ENCODE measurements at regions not wholly inside any gene's neighbourhood (a gene's known extent, or its start where the extent isn't known, plus 50 kb on each side); places are given as distances from the start of the nearest gene placed in this dataset.

DNA sequence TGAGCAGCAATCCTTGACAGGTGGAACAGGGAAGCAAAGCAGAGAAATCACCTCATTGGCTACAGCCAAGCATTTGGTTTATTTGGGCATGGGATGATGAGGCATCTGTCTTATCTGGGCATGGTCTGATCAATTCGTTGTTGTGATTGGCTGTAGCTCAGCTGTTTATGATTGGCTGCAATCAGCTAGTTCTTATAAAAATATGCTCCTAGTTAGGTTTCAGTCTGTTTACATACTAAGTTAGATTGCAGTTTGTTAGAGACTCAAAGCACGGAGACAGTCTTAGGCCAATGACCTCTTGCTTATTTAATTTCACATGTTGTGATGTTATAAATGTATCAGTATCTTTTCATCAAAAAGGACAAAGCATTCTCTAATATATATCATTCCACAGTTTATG, 312.0 kb downstream of the PDGFC start:
- Histone ChIP-seq H3K36me3 (ENCODE audit: control insufficient read depth in 2 of 2, insufficient read depth in 2 of 2, low read length in 2 of 2) (no peaks in the 10 kb centered on the region), H3K4me1 (ENCODE audit: control insufficient read depth in 2 of 2, insufficient read depth in 2 of 2, low read length in 2 of 2) (no peaks in the 10 kb centered on the region), H3K27me3 (ENCODE audit: control insufficient read depth in 2 of 2, insufficient read depth in 2 of 2, low read length in 2 of 2) (no peaks in the 10 kb centered on the region), H3K27ac (ENCODE audit: low read depth in 2 of 2, low read length in 2 of 2) (no peak overlapping the region), H3K9ac (ENCODE audit: low read depth in 1 of 2, low read length in 2 of 2) (no peak overlapping the region), H3K9me3 (ENCODE audit: control insufficient read depth in 2 of 2, low read length in 2 of 2) (no peaks in the 10 kb centered on the region), H3K4me3 (ENCODE audit: low read length in 2 of 2) (no peak overlapping the region)

DNA sequence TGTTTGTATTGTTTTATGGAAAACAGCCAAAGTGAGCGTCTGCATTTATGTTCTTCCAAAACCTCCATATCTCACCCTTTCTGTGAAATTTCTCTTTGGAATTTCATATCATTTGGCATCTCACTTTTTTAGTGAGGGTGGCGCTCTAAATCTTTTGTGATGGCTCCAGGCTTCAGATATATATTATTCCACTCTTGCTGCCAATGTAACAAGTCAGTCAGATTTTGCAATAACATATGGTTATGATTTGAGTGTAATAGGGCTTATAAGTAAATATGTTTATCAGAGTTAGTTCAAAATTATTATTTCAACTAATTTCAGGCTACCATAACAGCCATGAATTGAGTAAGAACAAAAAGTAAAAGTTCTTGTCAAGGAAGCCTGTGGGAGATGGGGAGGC, 314.7 kb downstream of the PDGFC start:
- Histone ChIP-seq H3K36me3 (ENCODE audit: control insufficient read depth in 2 of 2, insufficient read depth in 2 of 2, low read length in 2 of 2) (no peaks in the 10 kb centered on the region), H3K27me3 (ENCODE audit: control insufficient read depth in 2 of 2, insufficient read depth in 2 of 2, low read length in 2 of 2) (no peaks in the 10 kb centered on the region), H3K27ac (ENCODE audit: low read depth in 2 of 2, low read length in 2 of 2) (no peak overlapping the region), H3K4me3 (ENCODE audit: low read length in 2 of 2) (no peak overlapping the region), H3K9me3 (ENCODE audit: control insufficient read depth in 2 of 2, low read length in 2 of 2) (no peaks in the 10 kb centered on the region), H3K9ac (ENCODE audit: low read depth in 1 of 2, low read length in 2 of 2) (no peak overlapping the region), H3K4me1 (ENCODE audit: control insufficient read depth in 2 of 2, insufficient read depth in 2 of 2, low read length in 2 of 2) (no peaks in the 10 kb centered on the region)

GRCh38 chr4:156654410-156654809, 317.2 kb downstream of the PDGFC start:
- Histone ChIP-seq H3K4me3 (ENCODE audit: low read length in 2 of 2) (no peak overlapping the region), H3K4me1 (ENCODE audit: control insufficient read depth in 2 of 2, insufficient read depth in 2 of 2, low read length in 2 of 2) (no peaks in the 10 kb centered on the region), H3K9me3 (ENCODE audit: control insufficient read depth in 2 of 2, low read length in 2 of 2) (no peaks in the 10 kb centered on the region), H3K27ac (ENCODE audit: low read depth in 2 of 2, low read length in 2 of 2) (no peak overlapping the region), H3K36me3 (ENCODE audit: control insufficient read depth in 2 of 2, insufficient read depth in 2 of 2, low read length in 2 of 2) (no peaks in the 10 kb centered on the region), H3K9ac (ENCODE audit: low read depth in 1 of 2, low read length in 2 of 2) (no peak overlapping the region), H3K27me3 (ENCODE audit: control insufficient read depth in 2 of 2, insufficient read depth in 2 of 2, low read length in 2 of 2) (no peaks in the 10 kb centered on the region)

DNA sequence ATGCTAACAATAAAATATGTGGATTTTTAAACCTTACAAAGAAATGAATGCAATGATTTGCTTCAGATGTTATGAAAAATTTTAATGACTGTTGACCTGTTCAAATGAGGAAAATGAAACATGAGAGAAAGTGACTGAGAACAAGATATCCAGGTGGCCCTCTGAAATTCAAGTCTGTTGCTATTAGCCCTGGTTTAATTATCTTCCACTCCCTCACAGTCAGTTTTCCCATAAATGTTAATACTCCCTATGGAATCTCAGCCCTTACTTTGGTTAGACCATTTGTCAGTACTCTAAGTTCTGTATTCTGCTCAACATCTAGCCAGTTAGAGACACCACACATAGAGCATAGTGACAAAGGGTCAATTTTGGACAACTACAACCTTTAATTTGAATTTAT, 327.8 kb downstream of the PDGFC start:
- H3K4me3 ChIP-seq (ENCODE audit: low read length in 2 of 2) = no peak overlapping the region
- H3K36me3 ChIP-seq (ENCODE audit: control insufficient read depth in 2 of 2, insufficient read depth in 2 of 2, low read length in 2 of 2) = no peaks in the 10 kb centered on the region
- H3K4me1 ChIP-seq (ENCODE audit: control insufficient read depth in 2 of 2, insufficient read depth in 2 of 2, low read length in 2 of 2) = no peaks in the 10 kb centered on the region
- H3K9ac ChIP-seq (ENCODE audit: low read depth in 1 of 2, low read length in 2 of 2) = no peak overlapping the region
- no peaks in the 10 kb centered on the region for H3K27me3 ChIP-seq (ENCODE audit: control insufficient read depth in 2 of 2, insufficient read depth in 2 of 2, low read length in 2 of 2)
- no peaks in the 10 kb centered on the region for H3K9me3 ChIP-seq (ENCODE audit: control insufficient read depth in 2 of 2, low read length in 2 of 2)
- no peak overlapping the region for H3K27ac ChIP-seq (ENCODE audit: low read depth in 2 of 2, low read length in 2 of 2)

GRCh38 chr4:156642161-156642560, 329.4 kb downstream of the PDGFC start:
- Histone ChIP-seq H3K9ac (ENCODE audit: low read depth in 1 of 2, low read length in 2 of 2) (no peak overlapping the region), H3K4me1 (ENCODE audit: control insufficient read depth in 2 of 2, insufficient read depth in 2 of 2, low read length in 2 of 2) (no peaks in the 10 kb centered on the region), H3K27me3 (ENCODE audit: control insufficient read depth in 2 of 2, insufficient read depth in 2 of 2, low read length in 2 of 2) (no peaks in the 10 kb centered on the region), H3K9me3 (ENCODE audit: control insufficient read depth in 2 of 2, low read length in 2 of 2) (no peaks in the 10 kb centered on the region), H3K27ac (ENCODE audit: low read depth in 2 of 2, low read length in 2 of 2) (no peak overlapping the region), H3K4me3 (ENCODE audit: low read length in 2 of 2) (no peak overlapping the region), H3K36me3 (ENCODE audit: control insufficient read depth in 2 of 2, insufficient read depth in 2 of 2, low read length in 2 of 2) (no peaks in the 10 kb centered on the region)

DNA sequence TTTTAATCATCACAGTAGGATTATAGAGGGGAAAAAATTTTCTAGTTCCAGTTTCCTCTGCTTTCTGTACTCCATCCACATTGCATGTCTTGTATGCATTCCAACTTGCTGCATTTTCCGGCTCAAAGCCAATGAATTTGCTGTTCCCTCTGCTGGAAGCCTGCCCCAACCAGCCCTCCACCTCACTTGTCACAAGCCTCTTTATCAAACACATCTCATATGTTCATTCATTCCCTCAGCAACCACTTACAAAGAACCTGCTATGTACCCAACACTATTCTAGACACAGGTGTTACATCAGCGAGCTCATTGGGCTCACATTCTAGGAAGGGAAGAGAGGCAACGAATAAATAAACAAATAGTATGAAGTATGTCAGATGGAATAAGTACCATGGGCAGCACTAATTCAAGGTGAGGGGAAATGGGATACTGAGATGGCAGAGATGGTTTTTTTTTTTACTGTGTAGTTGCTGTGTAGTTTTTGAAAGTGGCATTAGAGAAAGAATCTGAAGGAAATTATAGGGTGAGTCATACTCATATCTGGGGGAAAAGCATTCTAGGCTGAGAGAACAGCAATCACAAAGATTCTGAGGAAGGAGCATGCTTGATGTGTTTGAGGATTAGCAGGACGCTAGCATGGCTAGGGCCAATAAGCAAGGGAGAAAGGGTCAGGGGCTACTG, 332.5 kb downstream of the PDGFC start:
- Histone ChIP-seq H3K9ac (ENCODE audit: low read depth in 1 of 2, low read length in 2 of 2) (no peak overlapping the region), H3K4me3 (ENCODE audit: low read length in 2 of 2) (no peak overlapping the region), H3K4me1 (ENCODE audit: control insufficient read depth in 2 of 2, insufficient read depth in 2 of 2, low read length in 2 of 2) (no peaks in the 10 kb centered on the region)

DNA sequence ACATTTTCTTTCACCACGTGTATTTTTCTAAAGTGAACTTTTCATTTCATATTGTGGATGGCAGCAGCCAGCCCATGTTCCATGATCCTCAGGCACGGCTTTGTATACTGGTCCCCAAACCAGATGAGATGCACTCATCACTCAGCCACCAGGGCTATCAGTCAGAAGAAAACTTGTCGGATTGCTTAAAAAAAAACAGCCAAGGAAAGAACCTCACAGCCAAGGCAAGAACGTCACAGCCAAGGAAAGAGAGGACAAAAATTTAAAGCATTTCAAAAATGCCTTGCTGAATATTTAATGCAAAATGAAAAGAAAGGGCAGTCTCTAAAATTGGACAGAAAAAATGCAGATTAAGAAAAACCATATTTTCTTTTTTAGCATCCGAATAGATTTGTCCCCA, 333.3 kb downstream of the PDGFC start:
- Histone ChIP-seq H3K27me3 (ENCODE audit: control insufficient read depth in 2 of 2, insufficient read depth in 2 of 2, low read length in 2 of 2) (no peaks in the 10 kb centered on the region), H3K9ac (ENCODE audit: low read depth in 1 of 2, low read length in 2 of 2) (no peak overlapping the region), H3K36me3 (ENCODE audit: control insufficient read depth in 2 of 2, insufficient read depth in 2 of 2, low read length in 2 of 2) (no peaks in the 10 kb centered on the region), H3K4me3 (ENCODE audit: low read length in 2 of 2) (no peak overlapping the region), H3K27ac (ENCODE audit: low read depth in 2 of 2, low read length in 2 of 2) (no peak overlapping the region), H3K9me3 (ENCODE audit: control insufficient read depth in 2 of 2, low read length in 2 of 2) (no peaks in the 10 kb centered on the region), H3K4me1 (ENCODE audit: control insufficient read depth in 2 of 2, insufficient read depth in 2 of 2, low read length in 2 of 2) (no peaks in the 10 kb centered on the region)

More for the DNA sequence above, 332.5 kb downstream of the PDGFC start:
- no peaks in the 10 kb centered on the region for H3K9me3 ChIP-seq (ENCODE audit: control insufficient read depth in 2 of 2, low read length in 2 of 2)
- H3K27ac ChIP-seq (ENCODE audit: low read depth in 2 of 2, low read length in 2 of 2) = no peak overlapping the region
- H3K36me3 ChIP-seq (ENCODE audit: control insufficient read depth in 2 of 2, insufficient read depth in 2 of 2, low read length in 2 of 2) = no peaks in the 10 kb centered on the region
- no peaks in the 10 kb centered on the region for H3K27me3 ChIP-seq (ENCODE audit: control insufficient read depth in 2 of 2, insufficient read depth in 2 of 2, low read length in 2 of 2)

- H3K9me3 ChIP-seq (ENCODE audit: control insufficient read depth in 2 of 2, low read length in 2 of 2) = no peaks in the 10 kb centered on the region
- H3K4me3 ChIP-seq (ENCODE audit: low read length in 2 of 2) = no peak overlapping the region
- H3K4me1 ChIP-seq (ENCODE audit: control insufficient read depth in 2 of 2, insufficient read depth in 2 of 2, low read length in 2 of 2) = no peaks in the 10 kb centered on the region
- H3K27me3 ChIP-seq (ENCODE audit: control insufficient read depth in 2 of 2, insufficient read depth in 2 of 2, low read length in 2 of 2) = no peaks in the 10 kb centered on the region
- no peaks in the 10 kb centered on the region for H3K36me3 ChIP-seq (ENCODE audit: control insufficient read depth in 2 of 2, insufficient read depth in 2 of 2, low read length in 2 of 2)
- H3K9ac ChIP-seq (ENCODE audit: low read depth in 1 of 2, low read length in 2 of 2) = no peak overlapping the region
- H3K27ac ChIP-seq (ENCODE audit: low read depth in 2 of 2, low read length in 2 of 2) = no peak overlapping the region
Observed at GRCh38 chr4:156636381-156636780, 335.2 kb downstream of the PDGFC start.

- no peaks in the 10 kb centered on the region for H3K27me3 ChIP-seq (ENCODE audit: control insufficient read depth in 2 of 2, insufficient read depth in 2 of 2, low read length in 2 of 2)
- no peak overlapping the region for H3K4me3 ChIP-seq (ENCODE audit: low read length in 2 of 2)
- no peak overlapping the region for H3K27ac ChIP-seq (ENCODE audit: low read depth in 2 of 2, low read length in 2 of 2)
- no peaks in the 10 kb centered on the region for H3K36me3 ChIP-seq (ENCODE audit: control insufficient read depth in 2 of 2, insufficient read depth in 2 of 2, low read length in 2 of 2)
- H3K4me1 ChIP-seq (ENCODE audit: control insufficient read depth in 2 of 2, insufficient read depth in 2 of 2, low read length in 2 of 2) = no peaks in the 10 kb centered on the region
- H3K9me3 ChIP-seq (ENCODE audit: control insufficient read depth in 2 of 2, low read length in 2 of 2) = no peaks in the 10 kb centered on the region
- H3K9ac ChIP-seq (ENCODE audit: low read depth in 1 of 2, low read length in 2 of 2) = no peak overlapping the region
Observed at GRCh38 chr4:156635051-156635450, 336.5 kb downstream of the PDGFC start.

- Histone ChIP-seq H3K4me1 (ENCODE audit: control insufficient read depth in 2 of 2, insufficient read depth in 2 of 2, low read length in 2 of 2) (no peaks in the 10 kb centered on the region), H3K27me3 (ENCODE audit: control insufficient read depth in 2 of 2, insufficient read depth in 2 of 2, low read length in 2 of 2) (no peaks in the 10 kb centered on the region), H3K36me3 (ENCODE audit: control insufficient read depth in 2 of 2, insufficient read depth in 2 of 2, low read length in 2 of 2) (no peaks in the 10 kb centered on the region), H3K27ac (ENCODE audit: low read depth in 2 of 2, low read length in 2 of 2) (no peak overlapping the region), H3K9me3 (ENCODE audit: control insufficient read depth in 2 of 2, low read length in 2 of 2) (no peaks in the 10 kb centered on the region), H3K4me3 (ENCODE audit: low read length in 2 of 2) (no peak overlapping the region), H3K9ac (ENCODE audit: low read depth in 1 of 2, low read length in 2 of 2) (no peak overlapping the region)
Observed at GRCh38 chr4:156634612-156635011, 337.0 kb downstream of the PDGFC start.

DNA sequence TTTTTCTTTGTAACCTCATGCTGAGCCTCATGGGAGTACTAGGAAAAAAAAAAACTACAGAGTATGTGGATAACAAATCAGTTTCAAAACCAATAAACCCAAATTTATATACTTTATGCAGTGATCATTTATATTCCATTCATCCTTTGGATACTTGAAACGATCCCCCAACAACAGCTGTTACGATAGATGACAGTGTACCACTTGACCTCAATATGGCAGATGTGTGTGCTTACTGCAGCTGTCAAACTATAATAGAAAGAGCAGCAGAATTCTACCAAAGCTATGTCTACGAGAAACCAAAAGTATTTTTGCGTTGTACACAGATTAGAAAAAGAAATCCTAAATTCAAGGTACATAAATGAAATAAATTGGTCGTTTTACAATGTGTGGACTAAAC, 337.8 kb downstream of the PDGFC start:
- H3K9me3 ChIP-seq (ENCODE audit: control insufficient read depth in 2 of 2, low read length in 2 of 2) = no peaks in the 10 kb centered on the region
- no peaks in the 10 kb centered on the region for H3K27me3 ChIP-seq (ENCODE audit: control insufficient read depth in 2 of 2, insufficient read depth in 2 of 2, low read length in 2 of 2)
- no peak overlapping the region for H3K9ac ChIP-seq (ENCODE audit: low read depth in 1 of 2, low read length in 2 of 2)
- H3K4me1 ChIP-seq (ENCODE audit: control insufficient read depth in 2 of 2, insufficient read depth in 2 of 2, low read length in 2 of 2) = no peaks in the 10 kb centered on the region
- no peaks in the 10 kb centered on the region for H3K36me3 ChIP-seq (ENCODE audit: control insufficient read depth in 2 of 2, insufficient read depth in 2 of 2, low read length in 2 of 2)
- no peak overlapping the region for H3K4me3 ChIP-seq (ENCODE audit: low read length in 2 of 2)
- H3K27ac ChIP-seq (ENCODE audit: low read depth in 2 of 2, low read length in 2 of 2) = no peak overlapping the region

Measured in mucosa of rectum (tissue), 2 donors.